CD14-positive monocyte (primary cell): ENCODE measurements at regions not wholly inside any gene's neighbourhood (a gene's known extent, or its start where the extent isn't known, plus 50 kb on each side); places are given as distances from the start of the nearest gene placed in this dataset. TPM values are rescaled to one million over a fixed set of nuclear protein-coding genes. Genes with fewer than 3 reads are reported as not detected.

Experiments used
- DNase-seq, 3 donors: peaks; one replicate each; pipeline ENCODE4 v3.0.0-alpha.2; 2011 to 2022
- H2AFZ ChIP-seq: 2 replicates; pipeline ENCODE4 v1.6.0; 2012; ENCODE audit warnings: mild to moderate bottlenecking, low read depth, low read length, inconsistent platforms; ENCODE audit not compliant: insufficient read depth, poor library complexity, severe bottlenecking
- H3K27ac ChIP-seq, 2 donors: 1 replicate in 1 of 2; 2 replicates in 1 of 2; pipeline ENCODE4 v1.5.1; 2012 to 2013; ENCODE audit warnings: low read length in 2 of 2, control low read depth in 1 of 2, inconsistent platforms in 1 of 2, low read depth in 1 of 2, mild to moderate bottlenecking in 1 of 2
- H3K27me3 ChIP-seq, 2 donors: one replicate each; pipeline versions ENCODE4 v1.6.0 to v1.6.1; 2011 to 2013; ENCODE audit warnings: low read length in 2 of 2; ENCODE audit not compliant: control insufficient read depth in 2 of 2, insufficient read depth in 2 of 2
- H3K36me3 ChIP-seq, 2 donors: replicated peaks in 1 of 2; 1 replicate in 1 of 2; 2 replicates in 1 of 2; pipeline versions ENCODE4 v1.5.1 to v1.6.1; 2012 to 2013; ENCODE audit warnings: low read length in 2 of 2, control low read depth in 1 of 2, inconsistent platforms in 1 of 2, mild to moderate bottlenecking in 1 of 2; ENCODE audit not compliant: insufficient read depth in 2 of 2, control insufficient read depth in 1 of 2
- H3K4me1 ChIP-seq, 2 donors: 1 replicate in 1 of 2; 2 replicates in 1 of 2; pipeline versions ENCODE4 v1.5.1 to v1.6.1; 2012 to 2013; ENCODE audit warnings: low read length in 2 of 2, control low read depth in 1 of 2, inconsistent platforms in 1 of 2, mild to moderate bottlenecking in 1 of 2, moderate library complexity in 1 of 2; ENCODE audit not compliant: insufficient read depth in 2 of 2, control insufficient read depth in 1 of 2
- H3K4me2 ChIP-seq: replicated peaks from 2 replicates; pipeline ENCODE3; 2012; ENCODE audit warnings: low read length, moderate library complexity, mild to moderate bottlenecking; ENCODE audit not compliant: poor library complexity, severe bottlenecking; ENCODE audit errors: extremely low read depth
- H3K4me3 ChIP-seq, 3 experiments: fragments of 200-600 bp in 1 of 3; sonication (generic) in 1 of 3; replicated peaks in 1 of 3; 1 replicate in 2 of 3; 2 replicates in 1 of 3; pipeline ENCODE4 v1.5.1; 2011 to 2013; ENCODE audit warnings: low read length in 3 of 3, mild to moderate bottlenecking in 3 of 3, control low read depth in 2 of 3, low read depth in 2 of 3, inconsistent platforms in 1 of 3, moderate library complexity in 1 of 3
- H3K79me2 ChIP-seq: 2 replicates; pipeline ENCODE4 v1.6.0; 2012; ENCODE audit warnings: mild to moderate bottlenecking, control low read depth, inconsistent platforms, low read length, moderate library complexity; ENCODE audit not compliant: insufficient read depth
- H3K9ac ChIP-seq: 2 replicates; pipeline ENCODE4 v1.6.0; 2017; ENCODE audit warnings: low read length, mild to moderate bottlenecking; ENCODE audit not compliant: insufficient read depth, poor library complexity, severe bottlenecking
- H3K9me3 ChIP-seq, 2 donors: replicated peaks in 1 of 2; 1 replicate in 1 of 2; 2 replicates in 1 of 2; pipeline versions ENCODE4 v1.5.1 to v1.6.1; 2012 to 2013; ENCODE audit warnings: low read length in 2 of 2, control low read depth in 1 of 2; ENCODE audit not compliant: control insufficient read depth in 1 of 2, insufficient read depth in 1 of 2
- H4K20me1 ChIP-seq: 2 replicates; pipeline ENCODE4 v1.6.0; 2012; ENCODE audit warnings: mild to moderate bottlenecking, low read length, control low read depth, moderate library complexity; ENCODE audit not compliant: insufficient read depth
- H3K27ac Mint-ChIP-seq, 7 donors: one replicate each; pipeline ENCODE4 v1.8.0; 2020; ENCODE audit warnings: mild to moderate bottlenecking in 7 of 7, mixed read lengths in 7 of 7, moderate library complexity in 6 of 7, inconsistent platforms in 2 of 7
- H3K27me3 Mint-ChIP-seq, 3 donors: one replicate each; pipeline ENCODE4 v1.8.0; 2021 to 2022; ENCODE audit warnings: low read depth in 3 of 3, mild to moderate bottlenecking in 3 of 3, mixed read lengths in 3 of 3, moderate library complexity in 3 of 3, inconsistent platforms in 1 of 3
- H3K36me3 Mint-ChIP-seq, 2 donors: one replicate each; pipeline ENCODE4 v1.8.0; 2020; ENCODE audit warnings: mixed read lengths in 2 of 2, inconsistent platforms in 1 of 2, mild to moderate bottlenecking in 1 of 2
- H3K4me1 Mint-ChIP-seq: one replicate; pipeline ENCODE4 v1.8.0; 2020; ENCODE audit warnings: mild to moderate bottlenecking, mixed read lengths
- H3K4me3 Mint-ChIP-seq, 2 donors: one replicate each; pipeline ENCODE4 v1.8.0; 2020; ENCODE audit warnings: mild to moderate bottlenecking in 2 of 2, mixed read lengths in 2 of 2, moderate library complexity in 1 of 2
- H3K9me3 Mint-ChIP-seq, 7 donors: one replicate each; pipeline ENCODE4 v1.8.0; 2020 to 2022; ENCODE audit warnings: mixed read lengths in 7 of 7, mild to moderate bottlenecking in 6 of 7, moderate library complexity in 6 of 7, inconsistent platforms in 2 of 7
- CTCF ChIP-seq: fragments of 200-600 bp; IDR thresholded peaks from one replicate; pipeline ENCODE4 v1.8.0; 2022; ENCODE audit warnings: antibody characterized with exemption, mild to moderate bottlenecking
- WGBS: methylation state at CpG from one replicate; pipeline ENCODE4 v1.1.5; 2013; ENCODE audit warnings: missing lambda C conversion rate; ENCODE audit not compliant: insufficient coverage; 5-methylcytosine and 5-hydroxymethylcytosine counted together
- intact Hi-C, 2 donors: fragments of 100-400 bp; cut with micrococcal nuclease; formaldehyde crosslinking; loops; one replicate each; pipeline versions ENCODE4 v1.15.0 to v1.15.1; 2023
- small RNA-seq: library from RNA; depleted of rRNA; stranded (forward); fragments of <200 nt; gene quantifications from one replicate; pipeline ENCODE3, GENCODE V24; 2012; ENCODE audit warnings: low read depth; ENCODE audit not compliant: insufficient read length

GRCh38 chr20:43778375-43778774 lies 51.6 kb upstream of the GTSF1L start:
- TF ChIP-seq CTCF = no peak
- H3K27ac ChIP-seq = no peak overlapping the region
- Mint-ChIP-seq H3K4me3 (no peak overlapping the region), H3K27ac (no peak overlapping the region), H3K36me3 (no peaks in the 10 kb centered on the region), H3K4me1 (peaks cover 2% of the 10 kb centered on the region), H3K27me3 (peaks cover 12 to 21% (median 13%) of the 10 kb centered on the region in 3 donors), H3K9me3 (peaks cover 4 to 43% (median 24%) of the 10 kb centered on the region in 7 donors)
- H3K9ac ChIP-seq = no peak overlapping the region
- DNase-seq = no peak
- H4K20me1 ChIP-seq = no peaks in the 10 kb centered on the region
- H3K27me3 ChIP-seq = peaks cover 2 to 6% of the 10 kb centered on the region in 2 donors
- H3K79me2 ChIP-seq = no peaks in the 10 kb centered on the region
- no peaks in the 10 kb centered on the region for H3K36me3 ChIP-seq
- no peak overlapping the region for H2AFZ ChIP-seq
- H3K4me2 ChIP-seq = no peak overlapping the region
- H3K9me3 ChIP-seq = peaks cover 14 to 19% of the 10 kb centered on the region in 2 donors
- intact Hi-C loops = no loop called here
- 100% methylated on average over 1 of the region's 2 CpGs for WGBS
- no peaks in the 10 kb centered on the region for H3K4me1 ChIP-seq
- no peak overlapping the region for H3K4me3 ChIP-seq

- 100% methylated on average over 1 of the region's 1 CpG for WGBS
- Histone ChIP-seq H3K4me3 (no peak overlapping the region), H3K36me3 (no peaks in the 10 kb centered on the region), H3K27ac (no peak overlapping the region), H2AFZ (no peak overlapping the region), H3K4me1 (no peaks in the 10 kb centered on the region), H4K20me1 (no peaks in the 10 kb centered on the region), H3K79me2 (no peaks in the 10 kb centered on the region), H3K9ac (no peak overlapping the region), H3K9me3 (peaks cover 14 to 19% of the 10 kb centered on the region in 2 donors), H3K4me2 (no peak overlapping the region), H3K27me3 (peaks cover 2 to 16% of the 10 kb centered on the region in 2 donors)
- Mint-ChIP-seq H3K4me3 (no peak overlapping the region), H3K36me3 (no peaks in the 10 kb centered on the region), H3K9me3 (peaks cover 4 to 45% (median 26%) of the 10 kb centered on the region in 7 donors), H3K27ac (no peak overlapping the region), H3K27me3 (peaks cover 15 to 33% (median 22%) of the 10 kb centered on the region in 3 donors), H3K4me1 (peaks cover 2% of the 10 kb centered on the region)
- intact Hi-C loops = no loop called here
- DNase-seq = no peak
- no peak for TF ChIP-seq CTCF
Observed at GRCh38 chr20:43776691-43777090, 49.9 kb upstream of the GTSF1L start.

Small RNA genes lying in the stretch of these regions (small RNA-seq; reads per million reads assigned to genes)
- gene RNU6-639P = not detected
